H54 (cell line): ENCODE measurements at regions not wholly inside any gene's neighbourhood (a gene's known extent, or its start where the extent isn't known, plus 50 kb on each side); places are given as distances from the start of the nearest gene placed in this dataset.

Experiments
- DNase-seq: peaks from one replicate; pipeline ENCODE4 v3.0.0; 2011; ENCODE audit warnings: low spot score, mixed read lengths; ENCODE audit not compliant: insufficient read length
- FAIRE-seq: peaks from 3 replicates; lab custom pipeline; 2011; peaks lifted over from hg19 to GRCh38; lab: Jason Lieb, UNC
- POLR2A ChIP-seq: IDR thresholded peaks from 2 replicates; pipeline ENCODE4 v1.6.1; 2011; ENCODE audit warnings: low read depth, mild to moderate bottlenecking, low read length

DNA sequence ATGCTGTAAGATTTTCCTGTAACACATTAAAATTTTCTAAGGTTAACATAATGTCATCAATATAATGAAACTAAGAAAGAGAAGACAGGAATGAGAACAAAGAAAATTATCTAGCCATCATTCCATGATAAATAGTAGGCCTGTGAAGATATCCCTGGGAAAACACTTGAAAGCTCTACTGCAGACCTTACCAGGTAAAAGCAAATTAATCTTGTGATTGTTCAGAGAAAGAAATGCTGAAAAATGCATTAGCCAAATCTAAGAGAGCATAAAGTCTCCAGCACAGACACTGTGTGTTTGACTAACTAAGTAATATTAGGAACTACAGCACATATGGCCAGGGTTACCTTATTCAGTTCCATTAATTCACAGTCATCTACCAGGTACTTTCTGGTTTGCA, 628.3 kb upstream of the GRAMD2B start:
- DNase-seq, result no peak
- FAIRE-seq, result no peak
- TF ChIP-seq POLR2A, result no peak

DNA sequence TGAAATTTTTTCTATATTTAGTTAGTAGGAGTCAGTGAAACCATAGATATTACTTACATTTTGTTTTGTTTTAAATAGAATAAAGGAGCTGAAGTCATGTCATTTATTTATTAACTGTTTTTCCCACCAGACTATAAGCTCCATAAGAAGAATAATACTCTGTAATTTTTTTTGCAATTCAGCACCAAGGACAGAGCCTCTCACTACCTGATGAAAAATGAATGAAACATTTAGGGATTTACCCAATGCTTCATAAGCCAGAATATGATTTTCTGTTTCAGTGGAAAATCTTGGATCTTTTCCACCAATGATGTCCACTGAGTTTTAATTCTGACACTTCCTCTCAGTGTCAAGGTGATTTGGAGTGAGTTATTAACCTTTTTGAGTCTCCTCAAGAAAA, 624.9 kb upstream of the GRAMD2B start:
- no peak for DNase-seq
- FAIRE-seq, result no peak
- TF ChIP-seq POLR2A, result no peak

DNA sequence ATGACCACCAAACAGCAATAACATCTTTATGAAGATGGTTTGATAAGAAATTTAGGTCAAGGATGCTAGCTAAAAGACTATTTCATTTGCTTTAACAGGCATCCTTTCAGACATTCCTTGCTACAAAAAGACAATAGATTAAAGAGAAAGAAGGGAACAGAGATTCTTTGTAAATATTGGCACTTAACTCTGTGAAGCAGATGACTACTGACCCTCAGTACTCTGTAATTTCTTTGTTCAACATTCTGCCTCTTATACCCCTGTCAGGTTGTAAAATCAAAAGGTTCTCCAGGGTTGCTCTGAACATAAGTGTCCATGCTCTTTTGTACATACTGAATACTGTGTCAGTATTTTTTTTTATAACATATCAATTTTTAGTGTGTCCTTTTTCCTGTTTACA, 610.6 kb upstream of the GRAMD2B start:
- no peak for TF ChIP-seq POLR2A
- FAIRE-seq, result no peak
- no peak for DNase-seq

DNA sequence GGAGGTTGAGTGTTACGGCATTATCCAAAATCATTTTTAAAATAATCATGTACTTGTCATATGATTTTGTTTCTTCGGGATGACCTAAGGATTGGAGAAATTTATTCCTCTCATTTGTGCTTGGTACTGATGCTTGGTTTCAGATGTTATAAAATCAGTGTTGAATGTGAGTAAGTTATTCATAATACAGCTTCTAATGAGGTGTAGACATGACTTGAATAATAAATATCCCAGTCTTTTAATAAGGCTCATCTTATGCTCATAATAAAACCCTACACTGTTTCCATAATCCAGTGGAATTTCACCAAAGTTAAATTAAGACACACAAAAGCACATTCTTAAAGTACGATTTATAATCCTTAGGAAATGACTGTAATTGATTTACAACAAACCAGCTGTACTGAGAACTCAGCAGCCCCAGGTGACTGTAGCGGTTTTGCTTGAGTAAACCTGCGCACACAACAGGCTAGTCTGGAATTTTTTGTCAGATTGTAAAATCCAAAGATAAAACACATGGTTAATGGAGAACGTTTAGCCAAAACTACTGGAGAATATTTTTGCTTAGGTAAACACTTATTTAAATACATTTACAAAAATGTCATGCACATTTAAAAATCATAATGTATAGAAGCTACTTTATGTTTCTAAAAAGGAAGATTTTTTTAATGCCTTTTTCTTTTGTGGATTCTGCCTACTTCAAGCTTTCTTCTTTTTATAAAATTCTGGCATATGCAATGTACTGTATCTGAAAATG, 609.8 kb upstream of the GRAMD2B start:
- DNase-seq, result no peak
- no peak for FAIRE-seq
- TF ChIP-seq POLR2A, result no peak

DNA sequence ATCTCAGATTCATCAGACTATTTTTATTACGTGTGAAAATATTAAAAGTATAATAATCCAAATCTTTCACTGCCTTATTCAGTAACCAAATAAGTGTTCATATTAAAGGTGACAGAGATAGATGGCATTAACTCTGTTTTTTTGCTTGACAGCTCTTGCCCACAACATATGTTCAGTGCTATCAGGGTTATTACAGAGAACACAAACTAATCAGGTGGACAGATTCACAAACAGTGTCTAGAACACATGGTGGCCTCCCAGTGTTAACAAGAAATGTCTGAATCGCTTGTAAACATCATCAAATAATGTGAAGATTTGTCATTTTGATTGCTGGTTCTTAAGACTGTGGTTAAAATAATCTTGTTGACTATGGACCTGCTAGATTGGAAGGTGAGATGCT, 609.1 kb upstream of the GRAMD2B start:
- FAIRE-seq (no peak), DNase-seq (no peak)
- no peak for TF ChIP-seq POLR2A

DNA sequence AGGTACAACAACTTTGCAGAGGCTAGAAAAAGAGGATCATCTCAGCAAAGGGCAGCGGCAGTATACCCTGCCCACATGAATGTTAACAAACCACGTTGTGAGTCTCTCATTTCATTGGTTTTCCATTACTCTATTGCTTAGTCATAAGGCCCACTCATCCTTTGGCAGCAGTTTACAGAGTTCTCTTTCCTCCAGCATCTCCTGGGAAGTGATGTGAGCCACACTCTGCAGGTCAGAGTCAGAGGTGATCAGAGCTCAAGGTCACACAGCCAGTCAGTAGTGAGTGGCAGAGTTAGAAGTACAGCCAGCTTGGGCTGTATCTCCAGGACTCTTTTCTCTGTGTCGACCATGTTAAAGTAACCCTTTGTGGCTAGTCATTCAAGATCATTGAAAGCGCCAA, 599.6 kb upstream of the GRAMD2B start:
- DNase-seq (no peak), FAIRE-seq (peak; percentile 75)
- no peak for TF ChIP-seq POLR2A

DNA sequence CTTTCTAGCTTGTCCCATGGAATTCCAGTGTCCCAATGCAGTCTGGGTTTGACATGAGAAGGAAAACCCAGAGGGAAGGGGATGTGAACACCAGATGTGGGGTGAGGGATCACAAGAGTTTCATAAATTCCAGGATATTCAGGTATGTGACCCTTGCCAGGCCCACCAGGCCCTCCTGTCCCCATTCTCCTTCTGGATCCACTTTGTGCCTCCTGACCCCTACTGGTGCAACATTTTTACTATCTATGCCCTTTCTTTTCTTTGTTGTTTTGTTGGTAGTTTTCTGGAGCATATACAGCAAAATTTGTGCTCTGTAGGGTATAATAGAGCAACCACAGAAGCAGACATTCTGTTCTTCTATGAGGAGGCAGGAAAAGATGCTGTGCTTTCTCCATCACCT, 597.0 kb upstream of the GRAMD2B start:
- no peak for FAIRE-seq
- DNase-seq, result no peak

DNA sequence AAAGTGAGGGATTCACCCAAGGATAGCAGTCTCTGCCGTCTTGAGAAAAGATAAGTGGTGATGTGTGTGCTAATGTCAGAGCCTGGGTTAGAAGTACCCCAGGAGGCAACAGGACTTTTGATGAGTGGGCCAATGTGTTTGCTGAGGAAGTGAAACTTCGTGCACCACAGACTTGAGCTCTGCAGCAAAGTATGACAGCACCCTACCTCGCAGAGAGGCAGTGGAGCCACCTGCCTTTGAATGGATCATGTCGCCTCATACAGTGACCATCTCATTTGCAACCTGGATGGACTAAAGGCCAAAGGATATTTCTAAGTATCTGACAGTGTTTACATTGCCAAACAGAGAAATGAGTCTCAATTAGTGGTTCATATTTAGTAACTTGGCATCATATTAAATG, 593.9 kb upstream of the GRAMD2B start:
- FAIRE-seq, result no peak
- TF ChIP-seq POLR2A, result no peak
- no peak for DNase-seq

More for the DNA sequence above, 597.0 kb upstream of the GRAMD2B start:
- no peak for TF ChIP-seq POLR2A

DNA sequence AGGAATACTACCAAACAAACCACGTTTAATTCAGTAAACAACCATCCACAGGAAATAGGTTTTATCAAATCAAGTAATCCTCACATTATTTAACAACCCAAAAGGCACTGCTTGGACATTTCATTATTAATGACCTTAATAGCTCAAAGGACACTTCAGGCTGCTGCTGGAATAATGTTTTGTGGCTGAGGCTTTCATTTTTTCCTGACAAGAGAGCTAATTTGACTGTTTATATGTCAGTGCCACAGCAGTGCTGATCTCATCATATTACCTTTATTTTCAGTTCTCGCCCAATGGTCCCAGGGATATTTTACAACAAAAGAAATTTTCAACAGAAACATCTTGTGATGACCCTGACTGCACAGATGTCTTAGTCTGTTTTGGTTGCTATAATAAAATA, 589.8 kb upstream of the GRAMD2B start:
- no peak for FAIRE-seq

DNA sequence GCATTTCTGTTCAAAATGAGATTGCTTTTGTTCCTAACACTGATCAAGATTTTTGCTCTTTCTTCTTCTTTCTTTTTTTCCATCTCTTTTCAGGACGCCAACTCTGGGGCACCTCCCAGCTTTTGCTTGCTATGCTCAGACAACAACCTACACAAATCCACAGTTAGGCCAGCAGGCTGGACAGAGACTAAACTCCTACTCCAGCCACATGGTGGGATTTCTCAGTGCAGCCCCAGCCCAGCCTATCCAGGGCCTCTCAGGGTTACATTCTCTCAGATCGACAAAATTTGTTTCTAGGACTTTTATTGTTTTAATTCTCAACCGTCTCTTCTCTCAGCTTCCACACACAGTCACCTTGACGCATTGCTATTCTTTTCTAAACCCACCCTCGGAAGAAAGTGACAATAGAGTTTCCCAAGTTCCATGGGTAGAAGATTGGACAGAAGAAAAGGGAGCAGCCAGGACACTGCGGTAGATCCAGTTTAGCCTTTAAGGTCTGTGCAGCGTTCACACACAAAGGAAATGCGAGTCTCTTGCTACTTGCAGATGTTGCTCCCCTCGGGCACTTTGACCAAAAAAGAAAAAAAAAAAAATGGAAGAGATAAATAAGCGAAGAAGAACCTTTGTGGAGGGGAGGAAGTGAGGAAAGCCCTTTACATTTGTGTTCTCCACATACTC, 588.6 kb upstream of the GRAMD2B start:
- FAIRE-seq (no peak), DNase-seq (no peak)
- TF ChIP-seq POLR2A, result no peak

More for the DNA sequence above, 589.8 kb upstream of the GRAMD2B start:
- no peak for DNase-seq
- TF ChIP-seq POLR2A, result no peak

DNA sequence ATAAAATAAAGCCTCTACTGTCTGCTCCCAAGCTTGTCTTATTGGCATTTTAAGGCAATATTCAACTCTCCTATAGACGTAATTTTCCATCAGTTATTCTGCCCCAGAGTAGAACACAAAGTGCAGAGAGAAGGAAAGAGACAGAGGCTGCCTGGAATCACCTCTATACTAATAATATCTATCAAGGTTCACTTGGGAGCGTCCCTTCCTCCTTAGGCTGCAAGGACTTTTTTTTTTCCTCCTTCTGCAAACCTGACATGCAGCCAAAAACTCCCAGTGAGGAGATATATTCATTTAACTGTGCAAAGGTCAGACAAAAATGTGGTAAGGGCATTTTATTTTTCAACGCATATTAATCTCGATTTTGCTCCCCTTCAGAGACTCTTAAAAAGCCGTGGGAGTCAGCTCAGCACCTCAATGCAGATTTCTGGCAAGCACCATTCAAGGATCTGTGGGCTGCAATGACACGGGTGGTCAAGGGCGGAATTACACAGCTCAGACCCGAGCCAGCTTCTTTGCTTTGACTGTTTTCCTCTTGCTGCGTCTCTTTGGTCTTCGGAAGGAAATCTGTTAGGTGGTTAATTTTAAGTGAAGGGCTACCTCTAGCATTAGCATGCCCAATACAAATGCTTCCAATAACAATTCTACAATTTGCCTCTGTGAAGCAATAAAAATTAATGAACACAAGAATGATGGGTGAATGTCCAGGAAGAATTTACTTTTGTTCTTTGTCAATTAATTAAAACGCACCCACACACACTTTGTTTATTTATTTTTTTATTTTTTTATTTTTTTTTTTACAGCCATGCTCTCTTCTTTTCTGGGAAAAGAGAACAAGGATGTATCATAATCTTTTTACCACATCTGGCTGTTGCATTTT, 587.7 kb upstream of the GRAMD2B start:
- TF ChIP-seq POLR2A, result no peak
- no peak for FAIRE-seq
- DNase-seq, result no peak

DNA sequence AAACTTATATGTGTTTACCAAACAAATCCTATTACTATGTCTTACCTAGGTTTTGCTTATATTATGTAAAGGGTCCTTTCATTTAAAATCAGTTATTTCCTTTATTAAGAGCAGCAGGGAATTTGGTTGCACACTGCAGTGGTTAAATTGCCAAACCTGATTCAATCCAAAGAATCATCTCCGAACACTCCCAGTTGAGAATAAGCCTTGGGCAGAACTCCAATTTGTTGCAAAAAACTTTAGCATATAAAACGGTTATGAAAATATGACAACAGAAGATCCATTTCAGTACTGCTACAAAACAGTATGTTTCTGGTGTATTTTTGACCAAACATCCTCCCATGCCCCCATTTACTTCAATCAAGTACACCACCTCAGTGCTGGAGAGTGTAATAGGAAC, 587.0 kb upstream of the GRAMD2B start:
- TF ChIP-seq POLR2A, result no peak
- FAIRE-seq (no peak), DNase-seq (no peak)

DNA sequence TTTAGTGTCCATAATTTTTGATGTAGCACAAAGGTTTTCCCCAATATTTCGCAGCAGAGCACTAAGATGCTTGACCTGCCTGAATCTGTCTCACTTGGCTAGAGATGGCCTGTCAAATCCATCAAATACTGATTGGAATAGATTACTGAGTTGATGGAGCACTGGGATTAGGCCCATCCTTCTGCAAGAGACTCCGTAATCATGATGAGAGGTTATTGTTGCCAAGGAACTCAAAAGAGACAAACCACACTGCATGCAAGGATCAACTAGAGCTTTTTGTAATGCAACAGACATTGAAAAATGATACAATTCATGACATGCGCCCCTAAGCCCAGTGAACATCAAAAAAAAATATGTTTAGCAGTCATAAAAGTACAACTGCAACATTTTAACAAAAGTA, 585.3 kb upstream of the GRAMD2B start:
- no peak for FAIRE-seq
- no peak for TF ChIP-seq POLR2A

DNA sequence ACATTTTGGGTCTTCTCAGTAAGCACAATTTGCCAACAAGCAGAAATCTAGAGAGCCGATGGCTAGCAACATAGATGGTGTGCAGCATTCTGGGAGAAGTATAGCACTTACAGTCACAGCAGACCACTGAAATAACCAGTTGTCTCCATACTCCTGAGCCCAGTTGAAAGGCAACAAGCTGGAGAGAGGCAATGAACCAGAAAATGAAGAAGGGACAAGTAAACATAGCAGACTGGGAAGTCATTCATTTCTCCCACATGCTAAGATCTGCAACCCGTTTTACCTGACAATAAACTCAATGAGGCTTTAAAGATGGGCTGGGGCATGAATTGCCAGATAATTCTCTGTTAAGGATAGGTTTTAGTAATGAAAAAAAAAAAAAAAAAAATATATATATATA, 575.6 kb upstream of the GRAMD2B start:
- no peak for DNase-seq
- FAIRE-seq, result no peak
- no peak for TF ChIP-seq POLR2A

More for the DNA sequence above, 585.3 kb upstream of the GRAMD2B start:
- DNase-seq, result no peak
